ENCODE measurements at regions not wholly inside any gene's neighbourhood (a gene's known extent, or its start where the extent isn't known, plus 50 kb on each side); places are given as distances from the start of the nearest gene placed in this dataset.
"Not testable (repeated sequence)": the region's sequence is repeated elsewhere in the genome, so short reads cannot be mapped to it uniquely, and the experiment has no call there.

DNA sequence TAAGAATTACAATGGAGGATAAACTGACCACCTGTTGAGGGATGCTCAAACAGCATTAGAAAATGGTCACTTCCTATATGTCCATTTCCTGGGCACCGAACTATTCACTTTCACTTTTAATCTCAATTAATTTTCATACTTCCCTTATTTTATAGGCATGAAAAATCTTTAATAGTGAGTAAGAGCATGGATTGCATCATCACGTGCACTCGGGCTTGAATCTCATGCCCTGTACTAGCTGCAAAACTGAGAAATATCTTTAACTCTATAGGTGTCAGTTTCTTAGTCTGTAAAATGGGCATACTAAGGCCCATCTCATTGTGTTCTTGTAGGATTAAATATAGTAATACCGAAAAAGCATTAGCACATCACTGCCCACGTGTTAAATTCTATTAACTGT is 183.9 kb upstream of the FIGN start:
- TF ChIP-seq, protein P1, sequence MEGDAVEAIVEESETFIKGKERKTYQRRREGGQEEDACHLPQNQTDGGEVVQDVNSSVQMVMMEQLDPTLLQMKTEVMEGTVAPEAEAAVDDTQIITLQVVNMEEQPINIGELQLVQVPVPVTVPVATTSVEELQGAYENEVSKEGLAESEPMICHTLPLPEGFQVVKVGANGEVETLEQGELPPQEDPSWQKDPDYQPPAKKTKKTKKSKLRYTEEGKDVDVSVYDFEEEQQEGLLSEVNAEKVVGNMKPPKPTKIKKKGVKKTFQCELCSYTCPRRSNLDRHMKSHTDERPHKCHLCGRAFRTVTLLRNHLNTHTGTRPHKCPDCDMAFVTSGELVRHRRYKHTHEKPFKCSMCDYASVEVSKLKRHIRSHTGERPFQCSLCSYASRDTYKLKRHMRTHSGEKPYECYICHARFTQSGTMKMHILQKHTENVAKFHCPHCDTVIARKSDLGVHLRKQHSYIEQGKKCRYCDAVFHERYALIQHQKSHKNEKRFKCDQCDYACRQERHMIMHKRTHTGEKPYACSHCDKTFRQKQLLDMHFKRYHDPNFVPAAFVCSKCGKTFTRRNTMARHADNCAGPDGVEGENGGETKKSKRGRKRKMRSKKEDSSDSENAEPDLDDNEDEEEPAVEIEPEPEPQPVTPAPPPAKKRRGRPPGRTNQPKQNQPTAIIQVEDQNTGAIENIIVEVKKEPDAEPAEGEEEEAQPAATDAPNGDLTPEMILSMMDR (IDR thresholded peaks at IDR 0.05; ENCODE audit: control insufficient read depth, extremely low read depth, insufficient read depth): no peak
- no peak for DNase-seq (ENCODE audit: low read depth)
- H3K4me3 ChIP-seq (ENCODE audit: low read depth, low read length): no peak overlapping the region

DNA sequence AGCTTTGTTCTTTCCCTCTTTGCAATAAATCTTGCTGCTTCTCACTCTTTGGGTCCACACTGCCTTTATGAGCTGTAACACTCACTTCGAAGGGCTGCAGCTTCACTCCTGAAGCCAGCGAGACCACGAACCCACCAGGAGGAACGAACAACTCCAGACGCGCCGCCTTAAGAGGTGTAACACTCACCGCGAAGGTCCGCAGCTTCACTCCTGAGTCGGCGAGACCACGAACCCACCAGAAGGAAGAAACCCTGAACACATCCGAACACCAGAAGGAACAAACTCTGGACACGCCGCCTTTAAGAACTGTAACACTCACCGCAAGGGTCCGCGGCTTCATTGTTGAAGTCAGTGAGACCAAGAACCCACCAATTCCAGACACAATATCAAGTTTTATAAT is 178.7 kb upstream of the FIGN start:
- not testable (repeated sequence) for H3K4me3 ChIP-seq (ENCODE audit: low read depth, low read length); DNase-seq (ENCODE audit: low read depth)

DNA sequence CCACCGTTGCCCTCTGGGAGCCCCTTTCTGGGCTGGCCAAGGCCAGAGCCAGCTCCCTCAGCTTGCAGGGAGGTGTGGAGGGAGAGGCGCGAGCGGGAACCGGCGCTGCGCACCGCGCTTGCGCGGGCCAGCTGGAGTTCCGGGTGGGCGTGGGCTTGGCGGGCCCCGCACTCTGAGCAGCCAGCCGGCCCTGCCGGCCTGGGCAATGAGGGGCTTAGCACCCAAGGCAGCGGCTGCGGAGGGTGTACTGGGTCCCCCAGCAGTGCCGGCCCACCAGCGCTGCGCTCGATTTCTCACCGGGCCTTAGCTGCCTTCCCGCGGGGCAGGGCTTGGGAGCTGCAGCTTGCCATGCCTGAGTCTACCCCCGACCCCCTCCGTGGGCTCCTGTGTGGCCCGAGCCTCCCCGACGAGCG is 177.7 kb upstream of the FIGN start:
- not testable (repeated sequence) for H3K4me3 ChIP-seq (ENCODE audit: low read depth, low read length); DNase-seq (ENCODE audit: low read depth)

DNA sequence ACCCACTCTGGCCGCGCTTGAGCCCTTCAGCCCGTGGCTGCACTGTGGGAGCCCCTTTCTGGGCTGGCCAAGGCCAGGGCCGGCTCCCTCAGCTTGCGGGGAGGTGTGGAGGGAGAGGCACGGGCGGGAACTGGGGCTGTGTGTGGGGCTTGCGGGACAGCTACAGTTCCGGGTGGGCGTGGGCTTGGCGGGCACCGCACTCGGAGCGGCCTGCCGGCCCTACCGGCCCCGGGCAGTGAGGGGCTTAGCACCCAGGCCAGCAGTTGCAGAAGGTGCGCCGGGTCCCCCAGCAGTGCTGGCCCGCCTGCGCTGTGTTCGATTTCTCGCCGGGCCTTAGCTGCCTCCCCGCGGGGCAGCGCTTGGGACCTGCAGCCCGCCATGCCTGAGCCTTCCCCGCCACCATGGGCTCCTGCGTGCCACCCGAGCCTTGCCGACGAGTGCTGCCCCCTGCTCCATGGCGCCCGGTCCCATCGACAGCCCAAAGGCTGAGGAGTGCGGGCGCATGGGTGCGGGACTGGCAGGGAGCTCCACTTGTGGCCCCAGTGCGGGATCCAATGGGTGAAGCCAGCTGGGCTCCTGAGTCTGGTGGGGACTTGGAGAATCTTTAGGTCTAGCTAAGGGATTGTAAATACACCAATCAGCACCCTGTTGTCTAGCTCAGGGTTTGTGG is 173.7 kb upstream of the FIGN start:
- TF ChIP-seq, protein P1 (IDR thresholded peaks at IDR 0.05; ENCODE audit: control insufficient read depth, extremely low read depth, insufficient read depth): no peak
- DNase-seq (ENCODE audit: low read depth): no peak
- no peak overlapping the region for H3K4me3 ChIP-seq (ENCODE audit: low read depth, low read length)

DNA sequence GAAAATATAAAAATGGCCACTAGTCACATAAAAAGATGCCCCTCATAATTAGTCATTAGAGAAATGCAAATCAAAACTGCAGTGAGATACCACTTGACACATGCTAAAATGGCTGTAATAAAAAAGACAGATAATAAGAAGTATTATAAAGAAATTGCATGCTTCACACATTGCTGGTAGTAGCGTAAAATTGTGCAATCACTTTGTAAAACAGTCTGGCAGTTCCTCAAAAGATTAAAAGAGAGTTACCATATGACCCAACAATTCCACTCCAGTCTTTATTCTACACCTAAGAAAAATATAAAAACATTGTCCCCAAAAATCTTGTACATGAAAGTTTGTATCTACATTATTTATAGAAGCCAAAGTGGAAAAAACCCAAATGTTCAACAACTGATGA is 170.6 kb upstream of the FIGN start:
- H3K4me3 ChIP-seq (ENCODE audit: low read depth, low read length): no peak overlapping the region
- TF ChIP-seq, protein P1 (IDR thresholded peaks at IDR 0.05; ENCODE audit: control insufficient read depth, extremely low read depth, insufficient read depth): no peak
- no peak for DNase-seq (ENCODE audit: low read depth)

DNA sequence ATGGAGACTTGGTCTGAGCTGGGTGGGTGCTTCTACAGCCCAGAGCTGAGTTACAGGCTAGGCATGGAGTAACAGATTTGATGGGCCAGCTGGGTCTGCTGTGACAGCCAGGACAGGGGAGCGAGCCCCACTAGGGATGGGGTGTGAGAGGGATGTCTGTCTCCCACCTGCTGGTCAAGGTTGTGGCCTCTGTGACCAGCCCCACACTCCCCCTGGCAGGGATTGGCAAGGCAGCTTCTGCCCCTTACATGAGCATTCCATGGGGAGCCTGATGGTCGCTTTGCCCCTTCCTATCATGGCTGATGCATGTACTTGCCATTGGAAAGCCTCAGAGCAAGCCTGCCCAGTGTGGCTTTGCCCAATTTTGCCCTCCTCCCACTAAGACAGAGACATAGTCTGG is 162.0 kb upstream of the FIGN start:
- TF ChIP-seq, protein P1 (IDR thresholded peaks at IDR 0.05; ENCODE audit: control insufficient read depth, extremely low read depth, insufficient read depth): no peak
- DNase-seq (ENCODE audit: low read depth): no peak

DNA sequence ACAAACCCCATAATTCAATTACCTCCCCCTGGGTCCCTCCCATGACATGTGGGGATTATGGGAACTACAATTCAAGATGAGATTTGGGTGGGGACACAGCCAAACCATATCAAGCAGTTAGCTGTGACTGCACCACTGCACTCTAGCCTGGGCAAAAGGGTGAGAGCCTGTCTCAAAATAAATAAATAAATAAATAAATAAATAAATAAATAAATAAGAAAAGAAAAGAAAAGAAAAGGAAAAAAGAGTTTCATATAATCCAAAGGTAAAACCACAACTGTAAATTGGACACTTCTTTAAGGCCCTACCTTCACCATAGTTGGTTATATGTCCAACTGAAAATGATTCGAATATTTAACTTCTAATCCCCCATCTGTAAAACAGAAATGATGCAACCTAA is 157.6 kb upstream of the FIGN start:
- DNase-seq (ENCODE audit: low read depth); H3K4me3 ChIP-seq (ENCODE audit: low read depth, low read length): not testable (repeated sequence)

More for the DNA sequence above, 162.0 kb upstream of the FIGN start:
- no peak overlapping the region for H3K4me3 ChIP-seq (ENCODE audit: low read depth, low read length)

DNA sequence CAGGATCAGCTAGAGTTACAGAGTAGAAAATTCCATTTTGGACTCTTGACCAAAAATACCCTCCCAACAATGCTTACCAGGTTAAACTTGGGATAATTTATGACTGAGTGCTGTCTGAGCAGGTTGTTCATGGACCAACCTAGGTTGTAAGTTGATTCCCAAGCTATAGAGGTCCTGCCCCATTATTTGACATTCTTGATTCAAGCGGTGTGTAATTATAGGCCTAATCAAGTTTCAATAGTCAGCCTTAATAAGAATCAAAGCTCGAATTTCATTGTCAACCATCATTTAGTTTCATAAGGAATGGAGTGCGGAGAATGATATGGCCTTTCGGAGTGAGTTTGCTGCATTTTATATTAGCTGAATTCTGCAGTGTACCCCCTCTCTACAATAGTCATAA is 152.8 kb upstream of the FIGN start:
- no peak overlapping the region for H3K4me3 ChIP-seq (ENCODE audit: low read depth, low read length)
- DNase-seq (ENCODE audit: low read depth): no peak
- TF ChIP-seq, protein P1 (IDR thresholded peaks at IDR 0.05; ENCODE audit: control insufficient read depth, extremely low read depth, insufficient read depth): no peak

DNA sequence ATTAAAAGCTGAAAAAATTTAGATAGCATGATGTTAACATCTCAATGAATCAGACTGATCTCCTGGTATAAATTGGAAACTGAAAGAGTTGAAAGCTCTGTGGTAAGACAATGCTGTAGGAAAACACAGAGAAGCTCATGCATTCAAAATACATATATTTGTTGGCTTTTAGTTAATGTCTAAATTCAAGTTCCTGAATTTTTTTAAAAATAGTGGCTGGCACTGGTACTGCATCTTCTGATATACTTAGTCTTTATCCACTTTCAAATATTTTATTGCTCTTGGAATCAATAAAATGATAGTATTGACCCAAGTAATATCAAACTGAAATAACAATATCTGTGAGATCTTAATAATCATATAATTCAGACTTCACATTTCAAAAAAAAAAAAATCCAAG is 151.4 kb upstream of the FIGN start:
- DNase-seq (ENCODE audit: low read depth): no peak
- no peak overlapping the region for H3K4me3 ChIP-seq (ENCODE audit: low read depth, low read length)
- TF ChIP-seq, protein P1 (IDR thresholded peaks at IDR 0.05; ENCODE audit: control insufficient read depth, extremely low read depth, insufficient read depth): no peak
